KMS-11 (cell line): ENCODE measurements at regions not wholly inside any gene's neighbourhood (a gene's known extent, or its start where the extent isn't known, plus 50 kb on each side); places are given as distances from the start of the nearest gene placed in this dataset.

Experiments
- H2AFZ ChIP-seq: fragments of 200-600 bp; sonication (generic); 2 replicates; pipeline ENCODE4 v1.6.1; 2016; ENCODE audit warnings: antibody characterized with exemption, mixed run types, low read depth
- H3K27ac ChIP-seq: fragments of 200-600 bp; sonication (generic); 2 replicates; pipeline ENCODE4 v1.6.1; 2016; ENCODE audit warnings: mild to moderate bottlenecking, mixed run types
- H3K27me3 ChIP-seq: fragments of 200-600 bp; sonication (generic); 2 replicates; pipeline ENCODE4 v1.6.1; 2017; ENCODE audit warnings: mild to moderate bottlenecking, low read depth, mixed run types, moderate library complexity; ENCODE audit not compliant: insufficient read depth
- H3K36me3 ChIP-seq: fragments of 200-600 bp; sonication (generic); 2 replicates; pipeline ENCODE4 v1.6.1; 2017; ENCODE audit warnings: mild to moderate bottlenecking, mixed run types; ENCODE audit not compliant: insufficient read depth
- H3K4me1 ChIP-seq: fragments of 200-600 bp; sonication (generic); 2 replicates; pipeline ENCODE4 v1.6.1; 2016; ENCODE audit warnings: mild to moderate bottlenecking, low read depth, mixed run types; ENCODE audit not compliant: poor library complexity, severe bottlenecking
- H3K4me2 ChIP-seq: fragments of 200-600 bp; sonication (generic); 2 replicates; pipeline ENCODE4 v1.7.0; 2016; ENCODE audit warnings: mild to moderate bottlenecking, mixed run types
- H3K4me3 ChIP-seq: fragments of 200-600 bp; sonication (generic); IDR thresholded peaks from 2 replicates; pipeline ENCODE4 v1.6.1; 2017; ENCODE audit warnings: low read depth, low read length, mixed read lengths; ENCODE audit not compliant: insufficient read depth
- H3K79me2 ChIP-seq: fragments of 200-600 bp; sonication (generic); 2 replicates; pipeline ENCODE4 v1.6.1; 2016; ENCODE audit warnings: low read depth, mixed run types; ENCODE audit not compliant: insufficient read depth
- H3K9ac ChIP-seq: fragments of 200-600 bp; sonication (generic); 2 replicates; pipeline ENCODE4 v1.6.1; 2016; ENCODE audit warnings: mild to moderate bottlenecking, mixed run types
- H4K20me1 ChIP-seq: fragments of 200-600 bp; sonication (generic); 2 replicates; pipeline ENCODE4 v1.6.1; 2016; ENCODE audit warnings: mild to moderate bottlenecking, mixed run types; ENCODE audit not compliant: insufficient read depth
- TF ChIP-seq, protein P1 (sequence below): fragments of 200-600 bp; sonication (generic); conservative IDR thresholded peaks from 2 replicates; pipeline ENCODE4 v1.6.1; 2017; ENCODE audit warnings: low read depth, mild to moderate bottlenecking, antibody characterized with exemption, low read length, moderate library complexity, mixed read lengths

DNA sequence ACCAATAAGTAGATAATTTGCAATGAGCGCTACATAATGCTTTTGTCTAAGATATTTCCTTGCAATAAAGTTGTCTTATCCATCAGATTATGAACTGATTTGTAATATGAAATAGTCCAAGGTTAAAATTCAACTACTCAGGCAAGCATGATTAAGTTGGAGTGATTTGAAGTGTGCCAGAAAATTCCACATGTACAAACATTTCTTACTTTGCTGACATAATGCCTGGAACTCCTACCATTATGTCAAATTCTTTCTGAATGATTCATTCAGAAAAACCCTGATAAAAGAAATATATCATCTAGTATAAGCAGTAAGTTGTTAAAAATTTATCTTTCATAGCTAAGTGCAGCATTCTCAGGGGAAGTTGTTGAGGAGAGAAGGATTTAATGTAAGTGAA, 87.3 kb downstream of the CBLN2 start:
- no peaks in the 10 kb centered on the region for H3K27me3 ChIP-seq
- H3K27ac ChIP-seq = no peak overlapping the region
- H3K79me2 ChIP-seq = no peaks in the 10 kb centered on the region
- no peak overlapping the region for H2AFZ ChIP-seq
- TF ChIP-seq, protein P1, sequence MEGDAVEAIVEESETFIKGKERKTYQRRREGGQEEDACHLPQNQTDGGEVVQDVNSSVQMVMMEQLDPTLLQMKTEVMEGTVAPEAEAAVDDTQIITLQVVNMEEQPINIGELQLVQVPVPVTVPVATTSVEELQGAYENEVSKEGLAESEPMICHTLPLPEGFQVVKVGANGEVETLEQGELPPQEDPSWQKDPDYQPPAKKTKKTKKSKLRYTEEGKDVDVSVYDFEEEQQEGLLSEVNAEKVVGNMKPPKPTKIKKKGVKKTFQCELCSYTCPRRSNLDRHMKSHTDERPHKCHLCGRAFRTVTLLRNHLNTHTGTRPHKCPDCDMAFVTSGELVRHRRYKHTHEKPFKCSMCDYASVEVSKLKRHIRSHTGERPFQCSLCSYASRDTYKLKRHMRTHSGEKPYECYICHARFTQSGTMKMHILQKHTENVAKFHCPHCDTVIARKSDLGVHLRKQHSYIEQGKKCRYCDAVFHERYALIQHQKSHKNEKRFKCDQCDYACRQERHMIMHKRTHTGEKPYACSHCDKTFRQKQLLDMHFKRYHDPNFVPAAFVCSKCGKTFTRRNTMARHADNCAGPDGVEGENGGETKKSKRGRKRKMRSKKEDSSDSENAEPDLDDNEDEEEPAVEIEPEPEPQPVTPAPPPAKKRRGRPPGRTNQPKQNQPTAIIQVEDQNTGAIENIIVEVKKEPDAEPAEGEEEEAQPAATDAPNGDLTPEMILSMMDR = no peak
- H4K20me1 ChIP-seq = no peaks in the 10 kb centered on the region
- H3K36me3 ChIP-seq = no peaks in the 10 kb centered on the region
- no peak overlapping the region for H3K4me2 ChIP-seq
- H3K4me3 ChIP-seq = no peak overlapping the region
- no peak overlapping the region for H3K9ac ChIP-seq
- no peaks in the 10 kb centered on the region for H3K4me1 ChIP-seq

DNA sequence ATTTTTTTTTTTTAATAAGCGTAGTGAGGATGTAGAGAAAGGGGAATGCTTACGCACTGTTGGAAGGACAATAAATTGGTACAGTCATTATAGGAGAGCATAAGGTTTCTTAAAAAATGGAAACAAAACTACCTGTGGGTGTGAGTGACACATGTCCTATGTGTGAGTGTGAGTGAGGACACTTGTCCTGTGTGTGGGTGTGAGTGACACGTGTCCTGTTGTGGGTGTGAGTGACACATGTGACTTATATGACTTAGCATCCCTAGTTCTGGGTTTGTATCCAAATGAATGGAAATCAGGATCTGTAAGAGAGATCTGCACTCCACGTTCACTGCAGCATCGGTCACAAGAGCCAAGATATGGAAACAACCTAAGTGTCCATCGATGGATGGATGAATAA, 91.8 kb downstream of the CBLN2 start:
- H3K79me2 ChIP-seq = no peaks in the 10 kb centered on the region
- no peaks in the 10 kb centered on the region for H3K36me3 ChIP-seq
- H3K27ac ChIP-seq = no peak overlapping the region
- H3K27me3 ChIP-seq = no peaks in the 10 kb centered on the region
- H3K4me3 ChIP-seq = no peak overlapping the region
- H3K4me2 ChIP-seq = no peak overlapping the region
- H2AFZ ChIP-seq = no peak overlapping the region
- H3K9ac ChIP-seq = no peak overlapping the region
- H3K4me1 ChIP-seq = no peaks in the 10 kb centered on the region
- TF ChIP-seq, protein P1 = no peak
- no peaks in the 10 kb centered on the region for H4K20me1 ChIP-seq

DNA sequence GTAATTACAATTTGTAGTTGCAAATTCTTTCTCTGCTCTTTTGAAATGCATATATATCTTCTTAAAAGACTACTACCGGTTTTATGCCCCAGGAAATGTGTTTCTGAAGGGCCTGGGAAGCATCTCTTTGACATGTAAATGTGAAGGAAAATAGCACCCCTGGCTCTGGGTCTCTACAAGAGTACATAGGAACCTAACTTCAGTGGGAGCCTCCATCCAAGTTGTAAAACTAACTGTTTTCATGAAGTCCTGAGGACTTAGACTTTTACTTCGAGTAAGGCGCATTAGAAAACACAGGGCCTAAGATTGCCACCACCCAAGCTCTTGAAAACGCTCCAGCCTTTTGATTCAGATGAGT, 99.4 kb downstream of the CBLN2 start:
- Histone ChIP-seq H3K4me1 (no peaks in the 10 kb centered on the region), H4K20me1 (no peaks in the 10 kb centered on the region), H3K9ac (no peak overlapping the region), H3K27me3 (no peaks in the 10 kb centered on the region), H3K4me2 (no peak overlapping the region), H3K79me2 (no peaks in the 10 kb centered on the region), H3K27ac (no peak overlapping the region), H2AFZ (no peak overlapping the region), H3K4me3 (no peak overlapping the region), H3K36me3 (no peaks in the 10 kb centered on the region)
- TF ChIP-seq, protein P1 = no peak

DNA sequence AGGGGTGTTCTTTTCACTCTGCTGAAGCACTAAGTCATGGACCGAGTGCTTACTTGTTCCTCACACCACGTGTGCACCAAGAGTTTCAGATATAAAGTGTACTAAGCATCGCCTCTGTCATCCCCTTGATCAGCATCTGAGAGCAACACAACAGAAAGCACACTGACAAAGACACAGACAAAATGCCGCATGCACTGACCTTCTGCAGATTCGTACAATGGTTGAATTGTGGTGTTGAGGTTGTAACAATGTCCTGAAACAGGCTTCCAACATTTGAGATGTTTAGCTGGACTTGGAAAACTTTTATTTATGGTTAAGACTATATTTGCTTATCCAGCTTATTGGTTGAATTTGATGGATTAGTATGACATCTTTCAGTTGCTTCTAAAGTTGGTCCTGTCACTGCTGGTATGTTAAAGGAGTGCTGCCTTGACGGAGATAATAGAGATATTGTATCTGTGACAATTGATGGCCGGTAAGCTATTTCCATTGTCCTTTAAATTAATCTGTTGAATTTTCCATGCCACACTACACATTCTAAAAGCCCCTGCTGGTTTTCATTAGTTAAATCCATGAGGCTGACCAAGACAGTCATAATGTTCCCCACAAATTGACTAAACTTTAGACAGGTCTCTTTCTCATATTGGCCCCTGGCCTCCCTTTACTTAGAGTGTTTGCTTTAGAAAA, 99.9 kb downstream of the CBLN2 start:
- no peaks in the 10 kb centered on the region for H4K20me1 ChIP-seq
- H3K27ac ChIP-seq = no peak overlapping the region
- no peak overlapping the region for H3K9ac ChIP-seq
- H3K36me3 ChIP-seq = no peaks in the 10 kb centered on the region
- H3K27me3 ChIP-seq = no peaks in the 10 kb centered on the region
- no peaks in the 10 kb centered on the region for H3K4me1 ChIP-seq
- no peak overlapping the region for H2AFZ ChIP-seq
- H3K79me2 ChIP-seq = no peaks in the 10 kb centered on the region
- TF ChIP-seq, protein P1 = no peak
- no peak overlapping the region for H3K4me3 ChIP-seq
- no peak overlapping the region for H3K4me2 ChIP-seq
